ENCODE measurements at regions not wholly inside any gene's neighbourhood (a gene's known extent, or its start where the extent isn't known, plus 50 kb on each side); places are given as distances from the start of the nearest gene placed in this dataset.

GRCh38 chr3:104911376-104911775, 455.3 kb upstream of the ALCAM start:
- no peak overlapping the region for H2AK5ac ChIP-seq (ENCODE audit: low read depth, low read length)
- no peaks in the 10 kb centered on the region for H3K79me1 ChIP-seq (ENCODE audit: low read depth, low read length)
- no peak for FAIRE-seq
- H3K4ac ChIP-seq (replicated peaks; ENCODE audit: insufficient read length, low read depth, low read length), result no peak overlapping the region
- no peak overlapping the region for H2BK15ac ChIP-seq (ENCODE audit: low read length)
- H3K4me1 ChIP-seq (replicated peaks in 1 of 4; ENCODE audit: control insufficient read depth in 3 of 4, insufficient read depth in 4 of 4, low read length in 3 of 4), result peaks cover 0 to 7% (median 3%) of the 10 kb centered on the region in 4 experiments; a peak in 4 of 7 replicates
- H2BK12ac ChIP-seq (ENCODE audit: low read depth, low read length), result no peak overlapping the region
- TF ChIP-seq SUZ12 (IDR thresholded peaks at IDR 0.05; ENCODE audit: low read length), result no peak
- no peak for TF ChIP-seq ATF3 (IDR thresholded peaks at IDR 0.05; ENCODE audit: insufficient read depth, low read depth, low read length)
- no peak for TF ChIP-seq KDM5A (IDR thresholded peaks at IDR 0.05; ENCODE audit: low read length)
- TF ChIP-seq CBX8 (IDR thresholded peaks at IDR 0.05; ENCODE audit: borderline replicate concordance, low read depth, low read length), result no peak
- TF ChIP-seq TAF7 (optimal IDR thresholded peaks at IDR 0.05; ENCODE audit: borderline replicate concordance, low read depth, low read length), result no peak
- TF ChIP-seq GTF2F1 (IDR thresholded peaks at IDR 0.05; ENCODE audit: borderline replicate concordance, low read depth, low read length), result no peak
- TF ChIP-seq BRCA1 (IDR thresholded peaks at IDR 0.05; ENCODE audit: low read depth, low read length), result no peak
- TF ChIP-seq BACH1 (IDR thresholded peaks at IDR 0.05; ENCODE audit: low read length), result no peak
- no peak for TF ChIP-seq CTBP2 (IDR thresholded peaks at IDR 0.05; ENCODE audit: borderline replicate concordance, insufficient read depth, insufficient read length, low read length)
- TF ChIP-seq YY1 (IDR thresholded peaks at IDR 0.05; ENCODE audit: low read depth, low read length), result no peak
- TF ChIP-seq HDAC2 (IDR thresholded peaks at IDR 0.05; ENCODE audit: borderline replicate concordance in 1 of 2, low read depth in 2 of 2, low read length in 2 of 2), result no peak
- no peak overlapping the region for H3K4me2 ChIP-seq (ENCODE audit: insufficient read depth in 1 of 2, low read depth in 2 of 2, low read length in 2 of 2)
- ChIA-PET POLR2A (ENCODE audit: partially characterized antibody) (no interaction called here), CTCF (ENCODE audit: partially characterized antibody) (no interaction called here)
- H3K14ac ChIP-seq (ENCODE audit: insufficient read length), result no peak overlapping the region
- H4K20me1 ChIP-seq (replicated peaks in 1 of 2; ENCODE audit: control insufficient read depth in 1 of 2, insufficient read depth in 2 of 2, low read length in 2 of 2), result no peaks in the 10 kb centered on the region
- H3K27me3 ChIP-seq (replicated peaks in 1 of 4; ENCODE audit: control insufficient read depth in 3 of 4, extremely low read depth in 1 of 4, insufficient read depth in 3 of 4, low read length in 3 of 4), result no peaks in the 10 kb centered on the region
- no peak overlapping the region for H2BK120ac ChIP-seq (replicated peaks; ENCODE audit: low read depth, low read length)
- no peaks in the 10 kb centered on the region for H3K23me2 ChIP-seq (ENCODE audit: low read depth, low read length)
- no peak overlapping the region for H4K5ac ChIP-seq (ENCODE audit: insufficient read length, low read depth, low read length)
- H3K9me3 ChIP-seq (ENCODE audit: insufficient read depth in 2 of 2, low read depth in 1 of 2, low read length in 1 of 2), result peaks cover 0 to under 1% of the 10 kb centered on the region in 2 experiments; a peak in 1 of 4 replicates
- no peaks in the 10 kb centered on the region for H3K79me2 ChIP-seq (ENCODE audit: control insufficient read depth in 1 of 2, insufficient read depth in 2 of 2, low read length in 2 of 2)
- 83% methylated on average over 1 of the region's 1 CpG; no CpG with 5 or more reads in 1 of the 2 experiments for WGBS, 2 experiments (ENCODE audit: extremely low coverage in 1 of 2, insufficient coverage in 1 of 2, insufficient read length in 1 of 2, insufficient replicate concordance in 2 of 2, low coverage in 1 of 2, low lambda C conversion rate in 2 of 2, missing lambda C conversion rate in 1 of 2)
- H2BK5ac ChIP-seq (ENCODE audit: low read depth, low read length), result no peak overlapping the region
- no peak overlapping the region for H2BK20ac ChIP-seq (ENCODE audit: low read length)
- H3K4me3 ChIP-seq (ENCODE audit: extremely low read depth in 1 of 4, insufficient read depth in 2 of 4, low read depth in 3 of 4, low read length in 4 of 4), result no peak overlapping the region
- DNase-seq (ENCODE audit: low read depth in 1 of 2, low spot score in 2 of 2), result no peak
- no peak overlapping the region for H4K91ac ChIP-seq (replicated peaks; ENCODE audit: insufficient read length, low read length)
- H3K9ac ChIP-seq (replicated peaks in 1 of 4; ENCODE audit: extremely low read depth in 1 of 4, low read depth in 3 of 4, low read length in 3 of 4), result no peak overlapping the region
- H3K36me3 ChIP-seq (ENCODE audit: control insufficient read depth in 2 of 4, insufficient read depth in 4 of 4, low read length in 3 of 4), result no peaks in the 10 kb centered on the region
- no peak overlapping the region for H2AFZ ChIP-seq (ENCODE audit: low read length)
- no peak overlapping the region for H4K8ac ChIP-seq (ENCODE audit: extremely low read depth, insufficient read depth, low read length)
- H3K18ac ChIP-seq (ENCODE audit: extremely low read depth, low read length), result no peak overlapping the region
- no peak overlapping the region for H3K23ac ChIP-seq (ENCODE audit: insufficient read length)
- H3K56ac ChIP-seq (replicated peaks; ENCODE audit: insufficient read length, low read depth, low read length), result no peak overlapping the region
- H3K27ac ChIP-seq (ENCODE audit: low read depth, low read length), result no peak overlapping the region
